HCT116 (cell line): ENCODE measurements at regions not wholly inside any gene's neighbourhood (a gene's known extent, or its start where the extent isn't known, plus 50 kb on each side); places are given as distances from the start of the nearest gene placed in this dataset.

Source experiments
- ATF3 ChIP-seq: IDR thresholded peaks from 2 replicates; pipeline ENCODE4 v1.6.1; 2012
- EZH2 ChIP-seq: fragments of 200-600 bp; sonication (generic); IDR thresholded peaks from 2 replicates; pipeline ENCODE4 v1.6.1; 2017; ENCODE audit warnings: antibody characterized with exemption, mixed run types
- REST ChIP-seq: IDR thresholded peaks from 2 replicates; pipeline ENCODE4 v1.6.1; 2012; ENCODE audit warnings: low read depth
- SIN3A ChIP-seq: IDR thresholded peaks from 2 replicates; pipeline ENCODE4 v1.6.1; 2012; ENCODE audit warnings: low read depth
- SP1 ChIP-seq: IDR thresholded peaks from 2 replicates; pipeline ENCODE4 v1.6.1; 2012; ENCODE audit warnings: low read depth
- YY1 ChIP-seq: IDR thresholded peaks from 2 replicates; pipeline ENCODE4 v1.6.1; 2011; ENCODE audit warnings: low read length, low read depth, moderate library complexity, mild to moderate bottlenecking; ENCODE audit not compliant: insufficient replicate concordance; ENCODE audit errors: extremely low read depth
- ZFX ChIP-seq: fragments of 450-650 bp; IDR thresholded peaks from 2 replicates; pipeline ENCODE4 v1.6.1; 2017
- ZNF274 ChIP-seq: fragments of 200-500 bp; sonication (Bioruptor generic); IDR thresholded peaks from 2 replicates; pipeline ENCODE4 v1.6.1; 2014; ENCODE audit warnings: mild to moderate bottlenecking, low read depth, low read length, inconsistent platforms
- TF ChIP-seq, protein P1 (sequence below), 3 experiments: fragments of 200-600 bp in 1 of 3; sonication (generic) in 1 of 3; IDR thresholded peaks in 2 of 3; conservative IDR thresholded peaks in 1 of 3; 2 replicates each; pipeline ENCODE4 v1.5.1; 2012 to 2017; ENCODE audit warnings: low read depth in 2 of 3, low read length in 2 of 3, antibody characterized with exemption in 1 of 3, borderline replicate concordance in 1 of 3, control low read depth in 1 of 3, mild to moderate bottlenecking in 1 of 3, mixed read lengths in 1 of 3, mixed run types in 1 of 3, moderate library complexity in 1 of 3; ENCODE audit not compliant: insufficient read depth in 1 of 3

- TF ChIP-seq, protein P1, sequence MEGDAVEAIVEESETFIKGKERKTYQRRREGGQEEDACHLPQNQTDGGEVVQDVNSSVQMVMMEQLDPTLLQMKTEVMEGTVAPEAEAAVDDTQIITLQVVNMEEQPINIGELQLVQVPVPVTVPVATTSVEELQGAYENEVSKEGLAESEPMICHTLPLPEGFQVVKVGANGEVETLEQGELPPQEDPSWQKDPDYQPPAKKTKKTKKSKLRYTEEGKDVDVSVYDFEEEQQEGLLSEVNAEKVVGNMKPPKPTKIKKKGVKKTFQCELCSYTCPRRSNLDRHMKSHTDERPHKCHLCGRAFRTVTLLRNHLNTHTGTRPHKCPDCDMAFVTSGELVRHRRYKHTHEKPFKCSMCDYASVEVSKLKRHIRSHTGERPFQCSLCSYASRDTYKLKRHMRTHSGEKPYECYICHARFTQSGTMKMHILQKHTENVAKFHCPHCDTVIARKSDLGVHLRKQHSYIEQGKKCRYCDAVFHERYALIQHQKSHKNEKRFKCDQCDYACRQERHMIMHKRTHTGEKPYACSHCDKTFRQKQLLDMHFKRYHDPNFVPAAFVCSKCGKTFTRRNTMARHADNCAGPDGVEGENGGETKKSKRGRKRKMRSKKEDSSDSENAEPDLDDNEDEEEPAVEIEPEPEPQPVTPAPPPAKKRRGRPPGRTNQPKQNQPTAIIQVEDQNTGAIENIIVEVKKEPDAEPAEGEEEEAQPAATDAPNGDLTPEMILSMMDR (IDR thresholded peaks at IDR 0.05 in 2 of 3, conservative IDR thresholded peaks at IDR 0.05 in 1 of 3; ENCODE audit: borderline replicate concordance in 1 of 3, insufficient read depth in 1 of 3, low read depth in 2 of 3, low read length in 2 of 3): no peak
- TF ChIP-seq YY1 (no peak), ATF3 (no peak), ZFX (no peak), ZNF274 (no peak), REST (no peak), SIN3A (no peak), EZH2 (no peak), SP1 (0 out of 2 replicates have a peak, but pooled peaks have one; percentile 7)
Observed at GRCh38 chr2:187982668-187983067, 309.0 kb upstream of the GULP1 start.
